HepG2 (cell line): ENCODE measurements at regions not wholly inside any gene's neighbourhood (a gene's known extent, or its start where the extent isn't known, plus 50 kb on each side); places are given as distances from the start of the nearest gene placed in this dataset.

Experiments used
- ATAC-seq: fragments of 200-7000 bp; cut with Tn5 transposase; 3 replicates; pipeline ENCODE4 v1.9.1; 2020; ENCODE audit warnings: mild to moderate bottlenecking, moderate library complexity
- BruUV-seq: library from RNA; stranded (reverse); fragments of 400-500 nt; replicated peaks from 2 replicates; lab custom pipeline; 2021; lab: Mats Ljungman, UMichigan
- CTCF ChIA-PET: fragments of 300-600 bp; formaldehyde crosslinking; extraction: SDS; loops from one replicate; lab custom pipeline; 2021; ENCODE audit warnings: low total read pairs, inconsistent platforms, low intra/inter-chr PET ratio; lab: Yijun Ruan, JAX
- POLR2A ChIA-PET: fragments of 350-600 bp; sonication (Branson Sonifier 250); formaldehyde crosslinking; loops from one replicate; lab custom pipeline; 2020; ENCODE audit warnings: antibody characterized with exemption, inconsistent platforms; lab: Yijun Ruan, JAX
- DNase-seq: peaks from one replicate; pipeline ENCODE4 v3.0.0-alpha.2; 2015; ENCODE audit warnings: low spot score
- FAIRE-seq: peaks from 3 replicates; lab custom pipeline; 2011; peaks lifted over from hg19 to GRCh38; lab: Jason Lieb, UNC
- H2AFZ ChIP-seq: one replicate; pipeline ENCODE4 v1.6.1; 2011; ENCODE audit warnings: low read length, inconsistent platforms
- H3K27ac ChIP-seq: fragments of 300-600 bp; 3 replicates; pipeline ENCODE4 v1.8.0; 2011; ENCODE audit warnings: mixed run types, mild to moderate bottlenecking, mixed read lengths, low read length, inconsistent platforms; ENCODE audit not compliant: insufficient read depth; ENCODE audit errors: extremely low read length
- H3K27me3 ChIP-seq, 2 experiments: fragments of 200-600 bp in 1 of 2; 2 replicates in 1 of 2; 3 replicates in 1 of 2; pipeline versions ENCODE4 v1.6.0 to v1.8.0; 2011; ENCODE audit warnings: low read length in 2 of 2, mild to moderate bottlenecking in 2 of 2, moderate library complexity in 2 of 2, inconsistent platforms in 1 of 2; ENCODE audit not compliant: insufficient read depth in 2 of 2, control insufficient read depth in 1 of 2
- H3K36me3 ChIP-seq, 2 experiments: fragments of 200-600 bp in 1 of 2; replicated peaks in 1 of 2; 2 replicates in 1 of 2; 3 replicates in 1 of 2; pipeline versions ENCODE4 v1.5.1 to v1.8.0; 2011; ENCODE audit warnings: low read length in 2 of 2, inconsistent platforms in 1 of 2; ENCODE audit not compliant: insufficient read depth in 2 of 2, control insufficient read depth in 1 of 2
- H3K4me1 ChIP-seq: 2 replicates; pipeline ENCODE4 v1.5.1; 2012; ENCODE audit warnings: low read length, inconsistent platforms; ENCODE audit not compliant: insufficient read depth
- H3K4me2 ChIP-seq: 2 replicates; pipeline ENCODE4 v1.6.0; 2011; ENCODE audit warnings: low read depth, low read length, inconsistent platforms
- H3K4me3 ChIP-seq, 3 experiments: fragments of 200-600 bp in 1 of 3; sonication (generic), shearing (Covaris generic) in 1 of 3; replicated peaks in 1 of 3; 2 replicates each; pipeline ENCODE4 v1.5.1; 2011 to 2016; ENCODE audit warnings: low read length in 3 of 3, inconsistent platforms in 2 of 3, low read depth in 2 of 3, mild to moderate bottlenecking in 2 of 3, control low read depth in 1 of 3, mixed read lengths in 1 of 3; ENCODE audit not compliant: insufficient read depth in 1 of 3
- H3K79me2 ChIP-seq: one replicate; pipeline ENCODE4 v1.6.1; 2011; ENCODE audit warnings: low read length, inconsistent platforms; ENCODE audit not compliant: insufficient read depth
- H3K9ac ChIP-seq: 2 replicates; pipeline ENCODE4 v1.6.0; 2011; ENCODE audit warnings: mild to moderate bottlenecking, low read depth, low read length, inconsistent platforms; ENCODE audit not compliant: insufficient read depth
- H3K9me3 ChIP-seq: 2 replicates; pipeline ENCODE4 v1.5.1; 2012; ENCODE audit warnings: mild to moderate bottlenecking, low read length
- H4K20me1 ChIP-seq: 2 replicates; pipeline ENCODE4 v1.6.0; 2011; ENCODE audit warnings: inconsistent platforms, mild to moderate bottlenecking, low read length, moderate library complexity; ENCODE audit not compliant: insufficient read depth
- SNAPC4 ChIP-seq: sonication (generic); formaldehyde crosslinking; IDR thresholded peaks from 2 replicates; pipeline ENCODE4 v1.4.0; 2020; ENCODE audit warnings: mild to moderate bottlenecking, missing genetic modification reagents
- ZNF562 ChIP-seq: sonication (generic); formaldehyde crosslinking; IDR thresholded peaks from 2 replicates; pipeline ENCODE4 v1.8.0; 2022; ENCODE audit warnings: missing genetic modification reagents, borderline replicate concordance
- WGBS: methylation state at CpG from one replicate; pipeline ENCODE4 v1.1.6; 2017; ENCODE audit warnings: low lambda C conversion rate; 5-methylcytosine and 5-hydroxymethylcytosine counted together
- in situ Hi-C: cut with HindIII; loops from 2 replicates; pipeline ENCODE4 v1.10.0; 2017; ENCODE audit warnings: low pct_unique_long_range_greater_than_20kb; ENCODE audit not compliant: extremely low pct_ligation_motif_present
- intact Hi-C: fragments of 100-400 bp; cut with micrococcal nuclease; formaldehyde crosslinking; loops from one replicate; pipeline ENCODE4 v1.10.0; 2022; ENCODE audit not compliant: unreplicated experiment
- TF ChIP-seq, protein P1 (sequence below): IDR thresholded peaks from 2 replicates; pipeline ENCODE4 v1.4.0; 2020; ENCODE audit warnings: mild to moderate bottlenecking, missing genetic modification reagents

- no peak for TF ChIP-seq SNAPC4
Observed at GRCh38 chr22:44613196-44613595, 88.8 kb upstream of the PRR5 start (continued).

DNA sequence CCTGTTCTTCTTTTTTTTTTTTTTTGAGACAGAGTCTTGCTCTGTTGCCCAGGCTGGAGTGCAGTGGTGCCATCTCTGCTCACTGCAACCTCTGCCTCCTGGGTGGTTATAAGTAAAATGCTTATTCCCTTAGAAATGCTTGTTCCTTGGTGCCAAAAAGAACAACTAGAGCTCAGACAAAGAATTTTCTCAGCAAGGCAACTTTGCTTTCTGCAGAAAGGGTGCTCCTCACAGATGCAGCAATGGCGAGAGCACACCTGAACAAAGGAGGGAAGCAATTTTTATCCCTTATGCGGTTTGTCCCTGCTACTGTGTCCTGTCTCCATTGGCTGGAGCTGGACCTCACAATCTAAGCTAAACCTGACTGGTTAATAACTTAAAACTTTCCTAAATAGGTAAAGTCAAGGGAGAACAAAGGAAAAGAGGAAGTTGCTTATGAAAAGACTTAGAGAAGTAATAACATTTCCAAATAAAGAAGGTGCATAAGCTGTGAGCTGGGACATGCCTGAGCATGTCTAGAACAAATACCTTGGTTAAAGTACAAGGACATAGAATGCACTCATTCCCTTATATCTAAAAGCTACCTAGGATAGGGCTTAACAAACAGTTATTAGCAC, 90.0 kb upstream of the PRR5 start:
- Histone ChIP-seq H3K4me3 (no peak overlapping the region), H4K20me1 (no peaks in the 10 kb centered on the region), H3K4me2 (no peak overlapping the region), H3K9me3 (peaks cover 28% of the 10 kb centered on the region), H3K36me3 (no peaks in the 10 kb centered on the region), H2AFZ (no peak overlapping the region), H3K27me3 (peaks cover 4 to 17% of the 10 kb centered on the region in 2 experiments; a peak in 2 of 5 replicates), H3K27ac (no peak overlapping the region), H3K4me1 (no peaks in the 10 kb centered on the region), H3K9ac (no peak overlapping the region), H3K79me2 (no peaks in the 10 kb centered on the region)
- in situ Hi-C loops, result no loop called here
- DNase-seq (no peak), FAIRE-seq (no peak), ATAC-seq (no peak)
- POLR2A ChIA-PET, result no interaction called here
- TF ChIP-seq, protein P1, sequence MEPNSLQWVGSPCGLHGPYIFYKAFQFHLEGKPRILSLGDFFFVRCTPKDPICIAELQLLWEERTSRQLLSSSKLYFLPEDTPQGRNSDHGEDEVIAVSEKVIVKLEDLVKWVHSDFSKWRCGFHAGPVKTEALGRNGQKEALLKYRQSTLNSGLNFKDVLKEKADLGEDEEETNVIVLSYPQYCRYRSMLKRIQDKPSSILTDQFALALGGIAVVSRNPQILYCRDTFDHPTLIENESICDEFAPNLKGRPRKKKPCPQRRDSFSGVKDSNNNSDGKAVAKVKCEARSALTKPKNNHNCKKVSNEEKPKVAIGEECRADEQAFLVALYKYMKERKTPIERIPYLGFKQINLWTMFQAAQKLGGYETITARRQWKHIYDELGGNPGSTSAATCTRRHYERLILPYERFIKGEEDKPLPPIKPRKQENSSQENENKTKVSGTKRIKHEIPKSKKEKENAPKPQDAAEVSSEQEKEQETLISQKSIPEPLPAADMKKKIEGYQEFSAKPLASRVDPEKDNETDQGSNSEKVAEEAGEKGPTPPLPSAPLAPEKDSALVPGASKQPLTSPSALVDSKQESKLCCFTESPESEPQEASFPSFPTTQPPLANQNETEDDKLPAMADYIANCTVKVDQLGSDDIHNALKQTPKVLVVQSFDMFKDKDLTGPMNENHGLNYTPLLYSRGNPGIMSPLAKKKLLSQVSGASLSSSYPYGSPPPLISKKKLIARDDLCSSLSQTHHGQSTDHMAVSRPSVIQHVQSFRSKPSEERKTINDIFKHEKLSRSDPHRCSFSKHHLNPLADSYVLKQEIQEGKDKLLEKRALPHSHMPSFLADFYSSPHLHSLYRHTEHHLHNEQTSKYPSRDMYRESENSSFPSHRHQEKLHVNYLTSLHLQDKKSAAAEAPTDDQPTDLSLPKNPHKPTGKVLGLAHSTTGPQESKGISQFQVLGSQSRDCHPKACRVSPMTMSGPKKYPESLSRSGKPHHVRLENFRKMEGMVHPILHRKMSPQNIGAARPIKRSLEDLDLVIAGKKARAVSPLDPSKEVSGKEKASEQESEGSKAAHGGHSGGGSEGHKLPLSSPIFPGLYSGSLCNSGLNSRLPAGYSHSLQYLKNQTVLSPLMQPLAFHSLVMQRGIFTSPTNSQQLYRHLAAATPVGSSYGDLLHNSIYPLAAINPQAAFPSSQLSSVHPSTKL (CRISPR knock-in tag), result no peak
- peak; percentile 83; the same call in 1 of the 2 replicates for TF ChIP-seq ZNF562 (CRISPR knock-in tag)
- CTCF ChIA-PET, result no interaction called here
- intact Hi-C loops, result no loop called here
- BruUV-seq, result no TSS peak
- 2% methylated on average over 2 of the region's 2 CpGs for WGBS
